ELF-1 (cell line): ENCODE measurements at regions not wholly inside any gene's neighbourhood (a gene's known extent, or its start where the extent isn't known, plus 50 kb on each side); places are given as distances from the start of the nearest gene placed in this dataset.
"Not testable (repeated sequence)": the region's sequence is repeated elsewhere in the genome, so short reads cannot be mapped to it uniquely, and the experiment has no call there.

Experiments
- DNase-seq: peaks from one replicate; pipeline ENCODE4 v3.0.0-alpha.2; 2016; ENCODE audit warnings: low read depth, low spot score

GRCh38 chr7:65620216-65620615 lies 246.6 kb downstream of the ZNF92 start:
- not testable (repeated sequence) for DNase-seq

GRCh38 chr7:65621580-65622201 lies 248.0 kb downstream of the ZNF92 start:
- not testable (repeated sequence) for DNase-seq

- DNase-seq: not testable (repeated sequence)
These were observed 241.6 kb upstream of the VKORC1L1 start for GRCh38 chr7:65631236-65631635.

- not testable (repeated sequence) for DNase-seq
These were observed 239.1 kb upstream of the VKORC1L1 start for GRCh38 chr7:65633587-65634404.

- not testable (repeated sequence) for DNase-seq
These were observed 234.0 kb upstream of the VKORC1L1 start for GRCh38 chr7:65638918-65639317.

GRCh38 chr7:65639717-65640116 lies 233.2 kb upstream of the VKORC1L1 start:
- DNase-seq: not testable (repeated sequence)

- not testable (repeated sequence) for DNase-seq
These were observed 229.4 kb upstream of the VKORC1L1 start for GRCh38 chr7:65643498-65643897.

GRCh38 chr7:65647153-65647964 lies 225.5 kb upstream of the VKORC1L1 start:
- not testable (repeated sequence) for DNase-seq

- not testable (repeated sequence) for DNase-seq
These were observed 221.7 kb upstream of the VKORC1L1 start for GRCh38 chr7:65651174-65651573.

- DNase-seq: not testable (repeated sequence)
These were observed 220.9 kb upstream of the VKORC1L1 start for GRCh38 chr7:65651826-65652592.

GRCh38 chr7:65652669-65653068 lies 220.2 kb upstream of the VKORC1L1 start:
- not testable (repeated sequence) for DNase-seq

- DNase-seq: not testable (repeated sequence)
These were observed 216.2 kb upstream of the VKORC1L1 start for GRCh38 chr7:65656494-65657188.

- not testable (repeated sequence) for DNase-seq
These were observed 189.5 kb upstream of the VKORC1L1 start for GRCh38 chr7:65683362-65683761.

- DNase-seq: not testable (repeated sequence)
These were observed 173.7 kb upstream of the VKORC1L1 start for GRCh38 chr7:65699026-65699714.

- DNase-seq: not testable (repeated sequence)
These were observed 173.0 kb upstream of the VKORC1L1 start for GRCh38 chr7:65699715-65700356.

GRCh38 chr7:65719123-65719798 lies 153.6 kb upstream of the VKORC1L1 start:
- not testable (repeated sequence) for DNase-seq

- DNase-seq: peak; percentile 50
These were observed 150.5 kb upstream of the VKORC1L1 start for GRCh38 chr7:65722361-65722792.

GRCh38 chr7:65727182-65727581 lies 145.7 kb upstream of the VKORC1L1 start:
- not testable (repeated sequence) for DNase-seq

GRCh38 chr7:65731129-65731528 lies 141.7 kb upstream of the VKORC1L1 start:
- no peak for DNase-seq
